RPMI8226 (cell line): ENCODE measurements at regions not wholly inside any gene's neighbourhood (a gene's known extent, or its start where the extent isn't known, plus 50 kb on each side); places are given as distances from the start of the nearest gene placed in this dataset.
A peak's percentile ranks its signal among the peaks of the same experiment; 100 is the strongest.
"Not testable (repeated sequence)": the region's sequence is repeated elsewhere in the genome, so short reads cannot be mapped to it uniquely, and the experiment has no call there.

Experiments
- DNase-seq: peaks from one replicate; pipeline ENCODE4 v3.0.0-alpha.2; 2015

- DNase-seq, result no peak
Observed at GRCh38 chr12:34097213-34097612, 74.9 kb downstream of the ALG10 start.

- DNase-seq, result no peak
Observed at GRCh38 chr12:34105392-34105933, 83.2 kb downstream of the ALG10 start.

- no peak for DNase-seq
Observed at GRCh38 chr12:34106172-34106571, 83.9 kb downstream of the ALG10 start.

- no peak for DNase-seq
Observed at GRCh38 chr12:34107016-34107415, 84.7 kb downstream of the ALG10 start.

GRCh38 chr12:34107781-34108404, 85.6 kb downstream of the ALG10 start:
- DNase-seq, result no peak

- no peak for DNase-seq
Observed at GRCh38 chr12:34108405-34108803, 86.1 kb downstream of the ALG10 start.

- no peak for DNase-seq
Observed at GRCh38 chr12:34108967-34109366, 86.7 kb downstream of the ALG10 start.

- DNase-seq, result no peak
Observed at GRCh38 chr12:34109390-34109789, 87.1 kb downstream of the ALG10 start.

- DNase-seq, result not testable (repeated sequence)
Observed at GRCh38 chr12:34109909-34110531, 87.7 kb downstream of the ALG10 start.

- DNase-seq, result no peak
Observed at GRCh38 chr12:34119366-34119765, 97.1 kb downstream of the ALG10 start.

- DNase-seq, result no peak
Observed at GRCh38 chr12:34121360-34121759, 99.1 kb downstream of the ALG10 start.

GRCh38 chr12:34123092-34123491, 100.8 kb downstream of the ALG10 start:
- DNase-seq, result peak; percentile 50

- DNase-seq, result no peak
Observed at GRCh38 chr12:34124608-34125007, 102.3 kb downstream of the ALG10 start.

GRCh38 chr12:34126239-34126641, 103.9 kb downstream of the ALG10 start:
- peak; percentile 28 for DNase-seq

GRCh38 chr12:34126805-34127204, 104.5 kb downstream of the ALG10 start:
- no peak for DNase-seq

- DNase-seq, result not testable (repeated sequence)
Observed at GRCh38 chr12:34127379-34127778, 105.1 kb downstream of the ALG10 start.

GRCh38 chr12:34142430-34142829, 120.1 kb downstream of the ALG10 start:
- no peak for DNase-seq

GRCh38 chr12:34151019-34151418, 128.7 kb downstream of the ALG10 start:
- no peak for DNase-seq

GRCh38 chr12:34163443-34163842, 141.1 kb downstream of the ALG10 start:
- DNase-seq, result peak; percentile 28

- DNase-seq, result no peak
Observed at GRCh38 chr12:34166427-34167060, 144.2 kb downstream of the ALG10 start.

- not testable (repeated sequence) for DNase-seq
Observed at GRCh38 chr12:34168507-34168906, 146.2 kb downstream of the ALG10 start.

- no peak for DNase-seq
Observed at GRCh38 chr12:34186492-34186891, 164.2 kb downstream of the ALG10 start.

GRCh38 chr12:34188974-34189373, 166.7 kb downstream of the ALG10 start:
- no peak for DNase-seq

- peak; percentile 9 for DNase-seq
Observed at GRCh38 chr12:34190054-34190453, 167.8 kb downstream of the ALG10 start.
